SU-DHL-6 (cell line): ENCODE measurements at regions not wholly inside any gene's neighbourhood (a gene's known extent, or its start where the extent isn't known, plus 50 kb on each side); places are given as distances from the start of the nearest gene placed in this dataset.
"Not testable (repeated sequence)": the region's sequence is repeated elsewhere in the genome, so short reads cannot be mapped to it uniquely, and the experiment has no call there.

ENCODE experiments used
- H2AFZ ChIP-seq: fragments of 200-600 bp; sonication (generic); 2 replicates; pipeline ENCODE4 v1.6.1; 2014; ENCODE audit warnings: low read depth, mild to moderate bottlenecking, moderate library complexity, mixed read lengths, antibody characterized with exemption, low read length; ENCODE audit not compliant: severe bottlenecking
- H3F3A ChIP-seq: fragments of 200-600 bp; shearing (Covaris generic); 2 replicates; pipeline ENCODE4 v1.6.0; 2016; ENCODE audit warnings: antibody characterized with exemption, mild to moderate bottlenecking; ENCODE audit not compliant: insufficient read depth
- H3K27ac ChIP-seq: fragments of 200-600 bp; sonication (generic); 2 replicates; pipeline ENCODE4 v1.5.1; 2016; ENCODE audit warnings: low read depth, mild to moderate bottlenecking, low read length, moderate library complexity, mixed read lengths
- H3K27me3 ChIP-seq: fragments of 200-600 bp; sonication (generic), shearing (Covaris generic); 2 replicates; pipeline ENCODE4 v1.6.0; 2014; ENCODE audit warnings: mild to moderate bottlenecking, low read length
- H3K36me3 ChIP-seq: fragments of 200-600 bp; sonication (generic); 2 replicates; pipeline ENCODE4 v1.6.1; 2014; ENCODE audit warnings: mild to moderate bottlenecking, low read length, mixed read lengths
- H3K4me2 ChIP-seq: fragments of 300-600, 200-600 bp; shearing (Covaris generic), sonication (generic); 2 replicates; pipeline ENCODE4 v1.6.0; 2014; ENCODE audit warnings: low read length, low read depth, mild to moderate bottlenecking; ENCODE audit not compliant: poor library complexity, severe bottlenecking
- H3K4me3 ChIP-seq: fragments of 200-600 bp; sonication (generic); 2 replicates; pipeline ENCODE4 v1.5.1; 2014; ENCODE audit warnings: antibody characterized with exemption, low read length, mild to moderate bottlenecking, mixed read lengths; ENCODE audit not compliant: insufficient read depth, poor library complexity, severe bottlenecking
- H3K79me2 ChIP-seq: fragments of 200-600 bp; sonication (generic); 2 replicates; pipeline ENCODE4 v1.6.1; 2014; ENCODE audit warnings: mild to moderate bottlenecking, low read length, moderate library complexity; ENCODE audit not compliant: insufficient read depth
- H3K9ac ChIP-seq: fragments of 200-600 bp; sonication (generic); 2 replicates; pipeline ENCODE4 v1.7.0; 2014; ENCODE audit warnings: mild to moderate bottlenecking, low read length
- H3K9me2 ChIP-seq: fragments of 200-600 bp; sonication (generic); replicated peaks from 2 replicates; pipeline ENCODE4 v1.6.1; 2014; ENCODE audit warnings: low read length; ENCODE audit not compliant: insufficient read depth
- H3K9me3 ChIP-seq: fragments of 200-600 bp; sonication (generic); 2 replicates; pipeline ENCODE4 v1.6.1; 2014; ENCODE audit warnings: low read length, mixed read lengths; ENCODE audit not compliant: insufficient read depth
- H4K20me1 ChIP-seq: fragments of 200-600 bp; sonication (generic); 2 replicates; pipeline ENCODE4 v1.6.1; 2014; ENCODE audit warnings: low read depth, mild to moderate bottlenecking, antibody characterized with exemption, low read length, moderate library complexity, mixed read lengths
- EZH2phosphoT487 ChIP-seq: fragments of 200-600 bp; sonication (generic), shearing (Covaris generic); conservative IDR thresholded peaks from 2 replicates; pipeline ENCODE4 v1.6.1; 2018; ENCODE audit warnings: mild to moderate bottlenecking, antibody characterized with exemption, low read length, moderate library complexity, mixed read lengths
- TF ChIP-seq, protein P1 (sequence below): fragments of 200-600 bp; sonication (generic); IDR thresholded peaks from one replicate; pipeline ENCODE4 v1.5.1; 2017; ENCODE audit warnings: antibody characterized with exemption, mild to moderate bottlenecking, low read length, moderate library complexity; ENCODE audit not compliant: insufficient read depth, poor library complexity, severe bottlenecking

DNA sequence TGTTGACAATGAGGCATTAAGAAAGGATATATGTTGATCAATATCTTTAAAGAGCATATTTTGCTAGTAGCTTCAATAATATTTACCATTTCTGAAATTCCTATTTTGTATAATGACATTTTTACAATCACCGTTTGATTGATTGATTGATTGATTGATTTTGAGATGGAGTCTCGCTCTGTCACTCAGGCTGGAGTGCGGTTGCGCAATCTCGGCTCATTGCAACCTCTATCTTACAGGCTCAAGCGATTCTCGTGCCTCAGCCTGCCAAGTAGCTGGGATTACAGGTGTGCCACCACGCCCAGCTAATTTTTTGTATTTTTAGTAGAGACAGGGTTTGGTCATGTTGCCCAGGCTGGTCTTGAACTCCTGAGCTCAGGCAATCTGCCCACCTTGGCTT is 150.9 kb upstream of the TEX13D start:
- H3K27me3 ChIP-seq, H3K9me3 ChIP-seq, H3K9me2 ChIP-seq, H3K4me3 ChIP-seq, H3K27ac ChIP-seq, H3K9ac ChIP-seq, H2AFZ ChIP-seq, H4K20me1 ChIP-seq, H3K36me3 ChIP-seq, H3K4me2 ChIP-seq, H3K79me2 ChIP-seq, H3F3A ChIP-seq: not testable (repeated sequence)

DNA sequence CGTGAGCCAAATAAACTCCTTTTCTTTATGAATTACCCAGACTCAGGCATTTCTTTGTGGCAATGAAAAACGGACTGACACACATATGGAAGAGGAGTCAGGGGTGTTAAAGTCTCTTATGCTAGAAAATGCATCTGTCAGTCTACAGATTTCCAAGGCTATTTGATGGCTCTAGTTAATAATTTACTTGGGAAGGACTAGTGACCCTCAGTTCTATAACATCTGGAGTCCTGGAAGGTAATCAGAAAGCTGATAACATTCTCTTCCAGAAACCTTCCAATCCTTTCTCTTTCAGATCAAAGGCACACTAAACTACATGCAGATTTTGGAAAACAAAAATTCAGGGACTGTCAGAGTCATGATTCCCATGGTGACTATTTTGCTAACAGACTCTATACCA is 142.0 kb upstream of the TEX13D start:
- no peak overlapping the region for H3K4me3 ChIP-seq
- no peak overlapping the region for H2AFZ ChIP-seq
- no peaks in the 10 kb centered on the region for H3K9me3 ChIP-seq
- H3K9me2 ChIP-seq: no peaks in the 10 kb centered on the region
- H3K4me2 ChIP-seq: no peak overlapping the region
- H3K36me3 ChIP-seq: no peaks in the 10 kb centered on the region
- no peaks in the 10 kb centered on the region for H3F3A ChIP-seq
- no peak overlapping the region for H3K27ac ChIP-seq
- no peaks in the 10 kb centered on the region for H3K27me3 ChIP-seq
- H3K79me2 ChIP-seq: no peaks in the 10 kb centered on the region
- H3K9ac ChIP-seq: no peak overlapping the region
- TF ChIP-seq, protein P1, sequence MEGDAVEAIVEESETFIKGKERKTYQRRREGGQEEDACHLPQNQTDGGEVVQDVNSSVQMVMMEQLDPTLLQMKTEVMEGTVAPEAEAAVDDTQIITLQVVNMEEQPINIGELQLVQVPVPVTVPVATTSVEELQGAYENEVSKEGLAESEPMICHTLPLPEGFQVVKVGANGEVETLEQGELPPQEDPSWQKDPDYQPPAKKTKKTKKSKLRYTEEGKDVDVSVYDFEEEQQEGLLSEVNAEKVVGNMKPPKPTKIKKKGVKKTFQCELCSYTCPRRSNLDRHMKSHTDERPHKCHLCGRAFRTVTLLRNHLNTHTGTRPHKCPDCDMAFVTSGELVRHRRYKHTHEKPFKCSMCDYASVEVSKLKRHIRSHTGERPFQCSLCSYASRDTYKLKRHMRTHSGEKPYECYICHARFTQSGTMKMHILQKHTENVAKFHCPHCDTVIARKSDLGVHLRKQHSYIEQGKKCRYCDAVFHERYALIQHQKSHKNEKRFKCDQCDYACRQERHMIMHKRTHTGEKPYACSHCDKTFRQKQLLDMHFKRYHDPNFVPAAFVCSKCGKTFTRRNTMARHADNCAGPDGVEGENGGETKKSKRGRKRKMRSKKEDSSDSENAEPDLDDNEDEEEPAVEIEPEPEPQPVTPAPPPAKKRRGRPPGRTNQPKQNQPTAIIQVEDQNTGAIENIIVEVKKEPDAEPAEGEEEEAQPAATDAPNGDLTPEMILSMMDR: no peak
- TF ChIP-seq EZH2phosphoT487: no peak
- H4K20me1 ChIP-seq: no peaks in the 10 kb centered on the region

DNA sequence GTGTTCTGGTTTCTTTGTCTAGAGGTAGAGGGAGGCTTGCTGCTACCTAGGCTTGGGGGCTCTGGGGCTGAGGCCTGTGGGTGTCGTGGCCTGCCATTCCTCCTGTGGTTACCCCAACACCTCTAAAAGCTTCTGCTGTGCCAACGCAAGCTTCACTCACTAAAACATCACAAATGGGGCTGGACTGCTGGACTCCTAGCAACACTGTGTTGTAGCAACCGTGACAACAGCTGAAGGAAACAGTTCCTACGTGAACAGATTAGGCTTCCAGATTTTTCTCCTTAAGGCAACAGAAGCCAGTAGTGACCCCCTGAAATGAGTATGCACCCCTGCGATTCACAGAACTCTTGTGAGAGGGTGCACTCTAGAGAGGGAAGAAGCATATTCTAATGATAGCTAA is 138.3 kb upstream of the TEX13D start:
- Histone ChIP-seq H3F3A (no peaks in the 10 kb centered on the region), H3K9ac (no peak overlapping the region), H4K20me1 (no peaks in the 10 kb centered on the region), H3K4me2 (no peak overlapping the region), H3K4me3 (no peak overlapping the region), H3K27ac (no peak overlapping the region), H3K79me2 (no peaks in the 10 kb centered on the region), H3K27me3 (no peaks in the 10 kb centered on the region), H3K9me3 (no peaks in the 10 kb centered on the region), H3K9me2 (no peaks in the 10 kb centered on the region), H2AFZ (no peak overlapping the region), H3K36me3 (no peaks in the 10 kb centered on the region)
- TF ChIP-seq, protein P1: no peak
- TF ChIP-seq EZH2phosphoT487: no peak

DNA sequence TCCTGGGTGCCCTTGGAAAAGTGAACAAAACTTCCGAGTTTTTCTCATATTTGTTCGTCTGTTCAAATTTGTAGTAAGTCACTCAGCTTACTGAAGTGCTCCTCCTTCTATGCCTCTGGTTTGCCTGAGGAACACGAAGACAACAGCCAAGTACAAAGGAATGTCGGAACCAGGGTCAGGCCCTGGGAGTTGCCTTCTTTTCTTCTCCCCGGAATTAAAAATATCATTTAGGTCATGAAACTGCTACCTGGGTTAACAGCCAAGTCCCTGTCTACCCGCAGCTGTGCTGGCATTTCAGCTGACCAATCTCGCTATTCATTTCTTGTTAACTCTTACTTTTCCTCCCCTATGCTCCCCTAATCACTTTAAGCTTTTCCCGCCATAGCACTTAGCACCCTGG is 137.6 kb upstream of the TEX13D start:
- Histone ChIP-seq H3K9me2 (no peaks in the 10 kb centered on the region), H3K4me3 (no peak overlapping the region), H4K20me1 (no peaks in the 10 kb centered on the region), H2AFZ (no peak overlapping the region), H3K27me3 (no peaks in the 10 kb centered on the region), H3K79me2 (no peaks in the 10 kb centered on the region), H3K9ac (no peak overlapping the region), H3K9me3 (no peaks in the 10 kb centered on the region), H3K36me3 (no peaks in the 10 kb centered on the region), H3K27ac (no peak overlapping the region), H3K4me2 (no peak overlapping the region), H3F3A (no peaks in the 10 kb centered on the region)
- TF ChIP-seq, protein P1: no peak
- TF ChIP-seq EZH2phosphoT487: no peak
